ENCODE measurements at regions not wholly inside any gene's neighbourhood (a gene's known extent, or its start where the extent isn't known, plus 50 kb on each side); places are given as distances from the start of the nearest gene placed in this dataset.
"Not testable (repeated sequence)": the region's sequence is repeated elsewhere in the genome, so short reads cannot be mapped to it uniquely, and the experiment has no call there.

- DNase-seq = no peak
These were observed 446.1 kb downstream of the SIPA1L2 start for GRCh38 chr1:232183802-232184201.

DNA sequence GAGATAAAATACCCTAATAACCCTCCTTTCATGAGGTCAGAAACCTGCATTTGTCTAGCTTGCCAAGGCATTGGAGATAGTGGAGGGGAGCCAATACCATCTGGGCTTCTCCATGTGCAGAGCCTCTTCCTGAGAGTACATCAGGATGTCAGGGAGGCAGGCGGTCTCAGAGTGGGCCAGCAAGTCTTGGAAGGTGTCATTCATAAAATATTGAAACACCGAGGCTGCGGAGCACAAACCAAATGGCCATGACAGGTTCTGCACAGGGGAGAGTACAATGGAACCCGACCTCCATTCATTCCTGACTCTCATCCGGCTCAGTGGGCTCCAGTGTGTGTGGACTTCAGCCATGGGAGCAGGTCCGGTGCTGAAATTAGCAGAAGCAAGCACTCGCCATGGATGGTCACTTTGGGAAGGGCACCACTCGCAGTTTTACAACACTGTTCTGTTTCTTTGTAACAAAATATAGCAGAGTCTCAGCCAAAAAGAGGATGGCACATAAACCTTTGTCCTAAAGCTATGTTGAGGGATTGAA is 446.6 kb downstream of the SIPA1L2 start:
- DNase-seq = no peak

GRCh38 chr1:232182236-232182635 is 447.7 kb downstream of the SIPA1L2 start:
- no peak for DNase-seq

DNA sequence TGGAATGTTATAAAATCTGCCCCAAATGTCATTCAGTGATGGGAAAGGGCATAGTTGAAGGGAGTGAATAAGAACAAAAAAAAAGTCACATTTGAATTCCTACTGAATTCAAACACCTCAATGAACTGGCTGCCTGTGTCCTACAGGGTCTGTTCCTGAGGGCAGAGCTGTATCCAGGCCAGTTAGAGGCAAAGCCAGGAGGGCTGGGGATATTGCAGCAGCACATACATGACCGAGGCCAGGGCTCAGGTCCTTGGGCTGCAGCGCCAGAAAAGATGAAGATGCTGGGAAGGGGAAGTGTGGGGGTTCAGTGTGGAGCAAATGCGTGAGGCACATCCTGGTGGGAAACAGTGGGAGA is 449.2 kb downstream of the SIPA1L2 start:
- DNase-seq = no peak

DNA sequence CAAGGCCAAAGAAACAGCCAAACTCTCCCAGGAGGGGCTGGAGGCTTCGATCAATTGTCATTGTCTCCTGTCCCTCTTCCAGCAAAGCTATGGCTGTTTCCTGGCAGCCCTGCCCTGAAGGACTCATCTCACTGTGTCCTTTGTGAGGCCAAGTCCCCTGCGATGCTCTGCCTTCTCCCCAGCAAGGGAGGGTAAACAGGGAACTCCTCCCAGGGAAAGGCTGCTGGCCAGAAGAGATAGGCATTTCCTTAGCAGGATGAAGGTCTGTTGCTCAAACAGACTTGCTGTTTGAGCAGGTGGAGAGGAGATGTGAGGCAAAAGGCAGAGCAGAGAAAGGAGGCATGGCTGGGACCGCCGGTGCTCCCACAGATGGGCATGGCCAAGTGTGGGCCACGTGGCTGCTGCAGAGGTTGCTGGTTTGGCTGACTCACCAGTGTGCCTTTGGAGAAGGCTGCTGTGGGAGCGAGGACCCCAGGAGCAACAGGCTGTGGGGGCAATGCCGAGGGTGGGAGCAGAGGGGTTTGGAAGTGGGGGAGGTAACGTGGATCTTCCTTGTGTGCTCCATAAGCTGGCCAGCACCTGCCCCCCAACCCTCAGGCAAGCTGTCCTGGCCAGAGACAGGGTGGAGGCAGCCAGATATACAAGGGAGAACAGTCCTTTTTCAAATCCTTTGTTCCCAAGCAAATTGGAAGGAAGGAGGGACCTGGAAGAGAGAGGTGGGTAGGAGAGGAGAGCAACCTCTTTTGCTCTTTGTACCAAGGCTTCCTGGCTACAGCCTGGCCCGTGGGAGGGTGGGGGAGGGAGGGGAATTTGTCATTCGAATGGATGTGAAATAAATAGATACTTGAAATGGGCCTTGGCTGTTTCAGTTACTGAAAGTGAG is 449.8 kb downstream of the SIPA1L2 start:
- DNase-seq = no peak

GRCh38 chr1:232178191-232178590 is 451.7 kb downstream of the SIPA1L2 start:
- no peak for DNase-seq

GRCh38 chr1:232177438-232177837 is 452.5 kb downstream of the SIPA1L2 start:
- no peak for DNase-seq

DNA sequence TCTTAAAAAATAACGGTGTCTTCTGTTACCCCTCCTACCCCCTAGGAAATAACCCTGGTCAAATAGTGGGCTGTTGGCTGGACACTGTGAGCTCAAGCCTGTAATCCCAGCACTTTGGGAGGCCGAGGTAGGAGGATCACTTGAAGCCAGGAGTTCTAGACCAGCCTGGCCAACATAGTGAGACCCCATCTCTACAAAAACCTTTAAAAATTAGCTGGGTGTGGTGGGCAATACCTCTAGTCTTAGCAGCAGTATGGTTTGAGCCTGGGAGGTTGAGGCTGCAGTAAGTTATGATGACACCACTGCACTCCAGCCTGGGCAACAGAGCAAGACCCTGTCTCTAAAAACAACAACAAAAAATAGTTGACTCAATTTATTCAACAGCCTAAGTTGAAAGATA is 453.7 kb downstream of the SIPA1L2 start:
- no peak for DNase-seq

- no peak for DNase-seq
These were observed 455.6 kb downstream of the SIPA1L2 start for GRCh38 chr1:232174306-232174705.

- no peak for DNase-seq
These were observed 457.4 kb downstream of the SIPA1L2 start for GRCh38 chr1:232172563-232172962.

- DNase-seq = no peak
These were observed 459.0 kb downstream of the SIPA1L2 start for GRCh38 chr1:232170909-232171308.

DNA sequence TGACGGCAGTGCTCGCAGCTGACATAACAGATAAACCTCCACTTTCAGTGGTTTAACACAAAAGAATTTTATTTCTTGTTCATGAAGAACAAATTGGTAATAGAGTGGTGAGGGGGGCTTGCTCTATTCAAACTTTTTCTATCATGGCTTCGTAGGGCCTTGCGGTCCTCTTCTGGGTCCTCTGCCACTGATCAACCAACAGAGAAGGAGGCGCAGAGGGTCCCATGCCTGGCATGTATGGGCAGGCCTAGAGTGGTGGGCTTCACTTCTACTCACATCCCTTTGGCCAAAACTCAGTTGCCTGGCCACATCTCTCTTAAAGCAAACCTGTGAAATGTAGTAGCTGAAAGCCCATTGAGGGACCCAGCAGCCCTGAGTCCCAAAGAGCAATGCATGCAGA is 460.5 kb downstream of the SIPA1L2 start:
- no peak for DNase-seq

- DNase-seq = no peak
These were observed 461.4 kb downstream of the SIPA1L2 start for GRCh38 chr1:232168508-232168907.

- DNase-seq = no peak
These were observed 463.0 kb downstream of the SIPA1L2 start for GRCh38 chr1:232166942-232167341.

DNA sequence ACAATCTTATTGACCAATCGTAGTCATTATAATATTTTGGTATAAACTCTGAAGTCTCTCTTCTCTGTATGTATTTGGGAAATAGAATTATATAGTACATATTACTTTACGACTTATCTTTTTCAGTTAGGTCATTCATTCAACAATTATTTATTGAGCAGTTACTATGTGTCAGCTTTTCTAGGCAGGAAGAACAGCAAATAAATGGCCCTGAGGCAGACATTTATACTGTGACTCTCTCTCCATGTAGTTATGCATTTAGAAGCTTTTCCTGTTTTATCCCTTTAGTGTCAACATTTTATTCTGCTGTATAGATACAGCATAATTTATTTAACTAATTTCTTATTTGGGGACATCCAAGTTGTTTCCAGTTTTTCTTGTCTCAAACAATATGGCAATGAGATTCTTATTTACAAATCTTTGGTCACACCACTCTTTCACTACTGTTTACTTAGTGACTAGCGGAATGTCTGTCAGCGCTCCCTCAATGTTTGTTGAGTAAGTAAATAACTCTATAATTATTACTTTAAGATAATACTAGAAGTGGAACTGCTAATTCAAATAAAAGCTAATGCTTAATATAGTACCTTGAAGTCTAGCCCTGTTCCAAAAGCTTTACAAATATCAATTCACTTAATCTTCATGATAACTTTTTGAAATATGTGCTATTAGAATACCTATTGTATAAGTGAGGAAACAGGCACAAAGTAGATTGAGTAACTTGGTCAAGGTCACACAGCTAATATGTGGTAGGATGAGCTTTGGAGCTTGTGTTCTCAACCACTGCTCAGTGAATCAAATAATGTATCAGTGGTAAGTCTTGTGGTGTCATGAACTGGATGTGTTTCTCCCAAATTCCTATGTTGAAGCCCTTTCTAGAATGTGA is 465.6 kb downstream of the SIPA1L2 start:
- no peak for DNase-seq

GRCh38 chr1:232163533-232163932 is 466.4 kb downstream of the SIPA1L2 start:
- DNase-seq = no peak

DNA sequence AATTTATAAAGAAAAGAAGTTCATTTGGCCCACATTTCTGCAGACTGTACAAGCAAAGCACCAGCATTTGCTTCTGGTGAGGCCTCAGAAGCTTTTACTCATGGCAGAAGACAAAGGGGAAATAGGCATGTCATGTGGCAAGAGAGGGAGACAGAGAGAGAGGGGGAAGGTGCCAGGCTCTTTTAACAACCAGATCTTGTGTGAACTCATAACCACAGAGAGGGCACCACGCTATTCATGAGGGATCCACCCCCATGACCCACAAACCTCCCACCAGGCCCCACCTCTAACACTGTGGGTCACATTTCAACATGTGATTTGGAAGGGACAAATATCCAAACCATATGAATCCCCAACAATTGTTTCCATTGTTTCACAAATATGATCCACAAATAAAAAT is 467.9 kb downstream of the SIPA1L2 start:
- no peak for DNase-seq

DNA sequence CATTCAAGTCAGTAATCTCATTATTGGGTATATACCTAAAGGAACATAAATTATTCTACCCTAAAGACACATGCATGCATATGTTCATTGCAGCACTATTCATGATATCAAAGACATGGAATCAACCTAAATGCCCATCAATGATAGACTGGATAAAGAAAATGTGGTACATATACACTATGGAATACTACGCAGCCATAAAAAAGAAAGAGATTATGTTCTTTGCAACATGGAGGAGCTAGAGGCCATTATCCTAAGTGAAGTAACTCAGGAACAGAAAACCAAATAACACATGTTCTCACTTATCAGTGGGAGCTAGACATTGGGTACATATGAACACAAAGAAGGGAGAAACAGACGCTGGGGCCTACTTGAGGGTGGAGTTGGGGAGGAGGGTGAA is 471.4 kb downstream of the SIPA1L2 start:
- not testable (repeated sequence) for DNase-seq

GRCh38 chr1:232156070-232156469 is 473.9 kb downstream of the SIPA1L2 start:
- not testable (repeated sequence) for DNase-seq

- DNase-seq = no peak
These were observed 476.3 kb downstream of the SIPA1L2 start for GRCh38 chr1:232153652-232154051.

DNA sequence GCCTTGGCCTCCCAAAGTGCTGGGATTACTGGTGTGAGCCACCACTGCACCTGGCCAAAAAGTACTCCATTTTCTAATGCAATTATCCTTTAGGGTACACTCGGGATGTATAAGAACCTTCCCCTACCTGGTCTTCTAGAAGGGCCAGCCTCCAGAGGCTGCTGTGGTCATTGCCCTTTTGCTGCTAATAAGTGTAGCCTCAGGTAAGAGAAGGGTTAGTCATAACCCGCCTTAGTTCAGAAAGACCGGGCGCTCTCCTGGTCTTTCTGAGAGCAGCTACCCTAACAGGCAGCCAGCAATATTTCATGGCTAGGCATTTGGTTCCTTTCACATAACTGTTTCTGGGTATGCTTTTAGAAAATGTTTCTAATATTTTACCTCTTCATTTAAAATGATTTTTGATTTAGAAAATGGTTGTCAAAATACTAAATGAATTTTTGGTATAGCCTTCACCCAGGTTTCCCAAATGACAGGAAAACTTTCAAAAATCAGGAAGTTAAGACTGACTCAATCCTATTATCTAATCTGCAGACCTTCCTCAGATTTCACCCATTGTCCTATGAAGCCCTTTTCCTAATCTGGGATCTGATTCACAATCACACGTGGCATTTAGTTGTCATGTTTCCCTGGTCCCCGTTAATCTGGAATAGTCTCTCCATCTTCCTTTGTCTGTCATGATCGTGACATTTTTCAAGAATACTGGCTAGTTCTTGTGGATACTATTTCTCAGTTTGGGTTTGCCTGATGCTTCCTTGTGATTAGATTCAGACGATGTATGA is 479.0 kb downstream of the SIPA1L2 start:
- no peak for DNase-seq

- no peak for DNase-seq
These were observed 480.4 kb downstream of the SIPA1L2 start for GRCh38 chr1:232149287-232150201.

Data from stimulated activated naive CD4-positive, alpha-beta T cell (primary cell).